ENCODE measurements at regions not wholly inside any gene's neighbourhood (a gene's known extent, or its start where the extent isn't known, plus 50 kb on each side); places are given as distances from the start of the nearest gene placed in this dataset.

DNA sequence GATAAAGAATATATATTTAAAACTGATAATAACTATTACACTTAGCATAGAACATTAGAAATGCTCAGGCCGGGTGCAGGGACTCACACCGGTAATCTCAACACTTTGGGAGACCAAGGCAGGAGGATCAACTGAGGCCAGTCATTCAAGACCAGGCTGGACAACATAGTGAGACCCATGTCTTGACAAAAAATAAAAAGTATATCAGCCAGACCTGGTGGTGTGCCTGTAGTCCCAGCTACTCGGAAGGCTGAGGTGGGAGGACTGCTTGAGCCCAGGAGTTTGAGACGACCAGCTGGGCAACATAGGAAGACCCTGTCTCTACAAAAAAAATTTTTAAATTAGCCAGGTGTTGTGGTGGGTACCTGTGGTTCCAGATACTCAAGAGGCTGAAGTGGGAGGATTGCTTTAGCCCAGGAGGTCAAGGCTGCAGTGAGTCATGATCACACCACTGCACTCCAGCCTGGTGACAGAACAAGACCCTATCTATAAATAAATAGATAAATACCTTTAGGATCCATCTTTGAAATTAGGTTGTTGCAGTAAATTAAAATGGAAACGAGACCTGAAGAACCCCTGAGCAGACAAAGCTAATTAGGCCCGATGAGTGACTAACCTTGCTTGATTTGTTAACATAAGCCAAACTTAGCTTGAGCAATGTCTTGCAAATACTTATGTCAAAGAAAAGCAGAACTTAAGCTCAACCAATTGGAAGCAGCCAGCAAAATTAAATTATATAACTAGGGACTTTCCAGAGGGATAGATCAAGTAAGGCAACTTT lies 75.8 kb upstream of the E2F3 start:
- no TSS peak for BruUV-seq (replicated peaks)
- no peaks in the 10 kb centered on the region for H3K79me2 ChIP-seq (ENCODE audit: insufficient read depth, low read length)
- H3K36me3 ChIP-seq (ENCODE audit: control insufficient read depth in 1 of 2, insufficient read depth in 2 of 2, low read length in 2 of 2): no peaks in the 10 kb centered on the region
- ChIA-PET POLR2A (no interaction called here), CTCF (no interaction called here), RAD21 (ENCODE audit: low non-redundant PET in 1 of 2, low total read pairs in 2 of 2, uncharacterized antibody in 2 of 2, unreplicated experiment in 2 of 2) (no interaction called here)
- no peak overlapping the region for H3K4me2 ChIP-seq (ENCODE audit: low read length)
- no peaks in the 10 kb centered on the region for H3K4me1 ChIP-seq (ENCODE audit: control insufficient read depth in 1 of 2, insufficient read depth in 2 of 2, low read length in 2 of 2)
- intact Hi-C loops (cut with micrococcal nuclease): no loop called here
- no peak overlapping the region for H2AFZ ChIP-seq (ENCODE audit: low read depth, low read length, poor library complexity, severe bottlenecking)
- ATAC-seq (no peak), DNase-seq (ENCODE audit: low read depth, low spot score) (no peak)
- no peak overlapping the region for H3K27ac ChIP-seq (ENCODE audit: low read depth, low read length)
- no peak for TF ChIP-seq YY1 (IDR thresholded peaks at IDR 0.05; ENCODE audit: extremely low read depth, insufficient replicate concordance, low read depth, low read length)
- TF ChIP-seq, protein P1, sequence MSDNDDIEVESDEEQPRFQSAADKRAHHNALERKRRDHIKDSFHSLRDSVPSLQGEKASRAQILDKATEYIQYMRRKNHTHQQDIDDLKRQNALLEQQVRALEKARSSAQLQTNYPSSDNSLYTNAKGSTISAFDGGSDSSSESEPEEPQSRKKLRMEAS (IDR thresholded peaks at IDR 0.05): no peak
- TF ChIP-seq ELF1 (IDR thresholded peaks at IDR 0.05; ENCODE audit: borderline replicate concordance, low read depth): no peak
- TF ChIP-seq SIN3A (IDR thresholded peaks at IDR 0.05; ENCODE audit: low read depth): no peak
- TF ChIP-seq, protein P2, sequence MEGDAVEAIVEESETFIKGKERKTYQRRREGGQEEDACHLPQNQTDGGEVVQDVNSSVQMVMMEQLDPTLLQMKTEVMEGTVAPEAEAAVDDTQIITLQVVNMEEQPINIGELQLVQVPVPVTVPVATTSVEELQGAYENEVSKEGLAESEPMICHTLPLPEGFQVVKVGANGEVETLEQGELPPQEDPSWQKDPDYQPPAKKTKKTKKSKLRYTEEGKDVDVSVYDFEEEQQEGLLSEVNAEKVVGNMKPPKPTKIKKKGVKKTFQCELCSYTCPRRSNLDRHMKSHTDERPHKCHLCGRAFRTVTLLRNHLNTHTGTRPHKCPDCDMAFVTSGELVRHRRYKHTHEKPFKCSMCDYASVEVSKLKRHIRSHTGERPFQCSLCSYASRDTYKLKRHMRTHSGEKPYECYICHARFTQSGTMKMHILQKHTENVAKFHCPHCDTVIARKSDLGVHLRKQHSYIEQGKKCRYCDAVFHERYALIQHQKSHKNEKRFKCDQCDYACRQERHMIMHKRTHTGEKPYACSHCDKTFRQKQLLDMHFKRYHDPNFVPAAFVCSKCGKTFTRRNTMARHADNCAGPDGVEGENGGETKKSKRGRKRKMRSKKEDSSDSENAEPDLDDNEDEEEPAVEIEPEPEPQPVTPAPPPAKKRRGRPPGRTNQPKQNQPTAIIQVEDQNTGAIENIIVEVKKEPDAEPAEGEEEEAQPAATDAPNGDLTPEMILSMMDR (IDR thresholded peaks at IDR 0.05 in 2 of 3, conservative IDR thresholded peaks at IDR 0.05 in 1 of 3; ENCODE audit: borderline replicate concordance in 1 of 3, insufficient read depth in 1 of 3, low read depth in 2 of 3, low read length in 2 of 3): no peak
- TF ChIP-seq ZBTB33 (IDR thresholded peaks at IDR 0.05; ENCODE audit: extremely low read depth, insufficient replicate concordance, low read length): no peak
- TF ChIP-seq SP1 (IDR thresholded peaks at IDR 0.05; ENCODE audit: low read depth): no peak
- no peak for TF ChIP-seq RAD21 (IDR thresholded peaks at IDR 0.05; ENCODE audit: low read depth)
- TF ChIP-seq, protein P3, sequence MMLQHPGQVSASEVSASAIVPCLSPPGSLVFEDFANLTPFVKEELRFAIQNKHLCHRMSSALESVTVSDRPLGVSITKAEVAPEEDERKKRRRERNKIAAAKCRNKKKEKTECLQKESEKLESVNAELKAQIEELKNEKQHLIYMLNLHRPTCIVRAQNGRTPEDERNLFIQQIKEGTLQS (IDR thresholded peaks at IDR 0.05): no peak
- TF ChIP-seq FOSL1 (IDR thresholded peaks at IDR 0.05; ENCODE audit: low read depth): no peak
- TF ChIP-seq EZH2 (IDR thresholded peaks at IDR 0.05): no peak
- TF ChIP-seq POLR2A (IDR thresholded peaks at IDR 0.05; ENCODE audit: borderline replicate concordance, extremely low read depth, insufficient read depth, insufficient read length): no peak
- TF ChIP-seq, protein P4, sequence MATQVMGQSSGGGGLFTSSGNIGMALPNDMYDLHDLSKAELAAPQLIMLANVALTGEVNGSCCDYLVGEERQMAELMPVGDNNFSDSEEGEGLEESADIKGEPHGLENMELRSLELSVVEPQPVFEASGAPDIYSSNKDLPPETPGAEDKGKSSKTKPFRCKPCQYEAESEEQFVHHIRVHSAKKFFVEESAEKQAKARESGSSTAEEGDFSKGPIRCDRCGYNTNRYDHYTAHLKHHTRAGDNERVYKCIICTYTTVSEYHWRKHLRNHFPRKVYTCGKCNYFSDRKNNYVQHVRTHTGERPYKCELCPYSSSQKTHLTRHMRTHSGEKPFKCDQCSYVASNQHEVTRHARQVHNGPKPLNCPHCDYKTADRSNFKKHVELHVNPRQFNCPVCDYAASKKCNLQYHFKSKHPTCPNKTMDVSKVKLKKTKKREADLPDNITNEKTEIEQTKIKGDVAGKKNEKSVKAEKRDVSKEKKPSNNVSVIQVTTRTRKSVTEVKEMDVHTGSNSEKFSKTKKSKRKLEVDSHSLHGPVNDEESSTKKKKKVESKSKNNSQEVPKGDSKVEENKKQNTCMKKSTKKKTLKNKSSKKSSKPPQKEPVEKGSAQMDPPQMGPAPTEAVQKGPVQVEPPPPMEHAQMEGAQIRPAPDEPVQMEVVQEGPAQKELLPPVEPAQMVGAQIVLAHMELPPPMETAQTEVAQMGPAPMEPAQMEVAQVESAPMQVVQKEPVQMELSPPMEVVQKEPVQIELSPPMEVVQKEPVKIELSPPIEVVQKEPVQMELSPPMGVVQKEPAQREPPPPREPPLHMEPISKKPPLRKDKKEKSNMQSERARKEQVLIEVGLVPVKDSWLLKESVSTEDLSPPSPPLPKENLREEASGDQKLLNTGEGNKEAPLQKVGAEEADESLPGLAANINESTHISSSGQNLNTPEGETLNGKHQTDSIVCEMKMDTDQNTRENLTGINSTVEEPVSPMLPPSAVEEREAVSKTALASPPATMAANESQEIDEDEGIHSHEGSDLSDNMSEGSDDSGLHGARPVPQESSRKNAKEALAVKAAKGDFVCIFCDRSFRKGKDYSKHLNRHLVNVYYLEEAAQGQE (IDR thresholded peaks at IDR 0.05; ENCODE audit: low read depth): no peak
- no peaks in the 10 kb centered on the region for H4K20me1 ChIP-seq (ENCODE audit: insufficient read depth)
- no peaks in the 10 kb centered on the region for H3K9me3 ChIP-seq (ENCODE audit: control insufficient read depth in 1 of 2, insufficient read depth in 1 of 2, low read depth in 1 of 2, low read length in 2 of 2)
- no peak overlapping the region for H3K9ac ChIP-seq (ENCODE audit: low read length)
- H3K4me3 ChIP-seq (replicated peaks in 1 of 2; ENCODE audit: low read depth in 1 of 2, low read length in 2 of 2): no peak overlapping the region
- H3K27me3 ChIP-seq (ENCODE audit: insufficient read depth, low read length): no peaks in the 10 kb centered on the region
- no peaks in the 10 kb centered on the region for H3K9me2 ChIP-seq (ENCODE audit: insufficient read depth)
